HCT116 (cell line): ENCODE measurements at regions not wholly inside any gene's neighbourhood (a gene's known extent, or its start where the extent isn't known, plus 50 kb on each side); places are given as distances from the start of the nearest gene placed in this dataset.

Experiments
- ATAC-seq: fragments of 200-7000 bp; cut with Tn5 transposase; 2 replicates; pipeline ENCODE4 v1.9.1; 2020; ENCODE audit warnings: mild to moderate bottlenecking, moderate library complexity
- BruUV-seq: library from RNA; stranded (reverse); fragments of 400-500 nt; replicated peaks from 2 replicates; lab custom pipeline; 2021; lab: Mats Ljungman, UMichigan
- CTCF ChIA-PET: fragments of 300-600 bp; sonication (Branson Sonifier 250); formaldehyde crosslinking; loops from one replicate; lab custom pipeline; 2021; ENCODE audit warnings: antibody characterized with exemption; lab: Charles Lee
- POLR2A ChIA-PET: fragments of 300-600, 350-600 bp; sonication (Branson Sonifier 250); formaldehyde crosslinking; loops from one replicate; lab custom pipeline; 2021; ENCODE audit warnings: antibody characterized with exemption; lab: Charles Lee
- RAD21 ChIA-PET, 2 experiments: fragments of 300-600 bp; sonication (Branson Sonifier 250); formaldehyde crosslinking; loops; one replicate each; lab custom pipeline; 2023; ENCODE audit warnings: low total read pairs in 2 of 2; ENCODE audit not compliant: uncharacterized antibody in 2 of 2, unreplicated experiment in 2 of 2, low non-redundant PET in 1 of 2; lab: Charles Lee
- DNase-seq: peaks from one replicate; pipeline ENCODE4 v3.0.0-alpha.2; 2010; ENCODE audit warnings: low read depth, low spot score
- H2AFZ ChIP-seq: fragments of 200-600 bp; shearing (Covaris generic), sonication (generic); 2 replicates; pipeline ENCODE4 v1.6.1; 2017; ENCODE audit warnings: low read depth, mixed run types, mixed read lengths, antibody characterized with exemption, low read length; ENCODE audit not compliant: poor library complexity, severe bottlenecking
- H3K27ac ChIP-seq: 2 replicates; pipeline ENCODE4 v1.5.1; 2012; ENCODE audit warnings: low read depth, low read length
- H3K27me3 ChIP-seq: fragments of 200-600 bp; sonication (generic); 2 replicates; pipeline ENCODE4 v1.6.1; 2016; ENCODE audit warnings: mixed run types, low read length, mixed read lengths; ENCODE audit not compliant: insufficient read depth
- H3K36me3 ChIP-seq, 2 experiments: fragments of 200-500 bp in 1 of 2; fragments of 200-600 bp in 1 of 2; sonication (Bioruptor generic) in 1 of 2; sonication (generic) in 1 of 2; 2 replicates each; pipeline versions ENCODE4 v1.5.1 to v1.6.1; 2014 to 2016; ENCODE audit warnings: low read length in 2 of 2, inconsistent platforms in 1 of 2, mixed read lengths in 1 of 2, mixed run types in 1 of 2; ENCODE audit not compliant: insufficient read depth in 2 of 2, control insufficient read depth in 1 of 2
- H3K4me1 ChIP-seq, 2 experiments: fragments of 200-600 bp in 1 of 2; sonication (generic) in 1 of 2; 2 replicates each; pipeline versions ENCODE4 v1.5.1 to v1.6.1; 2012 to 2017; ENCODE audit warnings: low read length in 2 of 2, inconsistent platforms in 1 of 2, mild to moderate bottlenecking in 1 of 2, mixed read lengths in 1 of 2, mixed run types in 1 of 2, moderate library complexity in 1 of 2; ENCODE audit not compliant: insufficient read depth in 2 of 2, control insufficient read depth in 1 of 2
- H3K4me2 ChIP-seq: fragments of 200-600 bp; sonication (generic); 2 replicates; pipeline ENCODE4 v1.6.1; 2017; ENCODE audit warnings: mixed run types, low read length, mixed read lengths
- H3K4me3 ChIP-seq, 2 experiments: fragments of 200-600 bp in 1 of 2; sonication (generic) in 1 of 2; replicated peaks in 1 of 2; 2 replicates each; pipeline ENCODE4 v1.5.1; 2011 to 2016; ENCODE audit warnings: low read length in 2 of 2, control low read depth in 1 of 2, low read depth in 1 of 2, mild to moderate bottlenecking in 1 of 2, mixed read lengths in 1 of 2, mixed run types in 1 of 2
- H3K79me2 ChIP-seq: fragments of 200-600 bp; sonication (generic); 2 replicates; pipeline ENCODE4 v1.6.1; 2017; ENCODE audit warnings: mild to moderate bottlenecking, mixed run types, low read length, moderate library complexity, mixed read lengths; ENCODE audit not compliant: insufficient read depth
- H3K9ac ChIP-seq: fragments of 200-600 bp; sonication (generic); 2 replicates; pipeline ENCODE4 v1.6.1; 2016; ENCODE audit warnings: low read length, mixed read lengths
- H3K9me2 ChIP-seq: fragments of 200-600 bp; sonication (generic), shearing (Covaris generic); 2 replicates; pipeline ENCODE4 v1.6.1; 2017; ENCODE audit warnings: mixed run types, mild to moderate bottlenecking, moderate library complexity; ENCODE audit not compliant: insufficient read depth
- H3K9me3 ChIP-seq, 2 experiments: fragments of 200-500 bp in 1 of 2; fragments of 200-600 bp in 1 of 2; sonication (Bioruptor generic) in 1 of 2; sonication (generic) in 1 of 2; 2 replicates each; pipeline ENCODE4 v1.6.1; 2014 to 2017; ENCODE audit warnings: low read length in 2 of 2, mixed read lengths in 2 of 2, inconsistent platforms in 1 of 2, low read depth in 1 of 2, mild to moderate bottlenecking in 1 of 2, mixed run types in 1 of 2, moderate library complexity in 1 of 2; ENCODE audit not compliant: control insufficient read depth in 1 of 2, insufficient read depth in 1 of 2
- H4K20me1 ChIP-seq: fragments of 200-600 bp; sonication (generic), shearing (Covaris generic); 2 replicates; pipeline ENCODE4 v1.6.1; 2017; ENCODE audit warnings: mixed run types, mild to moderate bottlenecking, moderate library complexity; ENCODE audit not compliant: insufficient read depth
- CTCF ChIP-seq, 3 experiments: fragments of 200-600 bp in 1 of 3; sonication (generic) in 1 of 3; IDR thresholded peaks in 2 of 3; conservative IDR thresholded peaks in 1 of 3; 2 replicates each; pipeline ENCODE4 v1.5.1; 2012 to 2017; ENCODE audit warnings: low read depth in 2 of 3, low read length in 2 of 3, antibody characterized with exemption in 1 of 3, borderline replicate concordance in 1 of 3, control low read depth in 1 of 3, mild to moderate bottlenecking in 1 of 3, mixed read lengths in 1 of 3, mixed run types in 1 of 3, moderate library complexity in 1 of 3; ENCODE audit not compliant: insufficient read depth in 1 of 3
- ELF1 ChIP-seq: IDR thresholded peaks from 2 replicates; pipeline ENCODE4 v1.6.1; 2012; ENCODE audit warnings: low read depth, borderline replicate concordance
- EZH2phosphoT487 ChIP-seq: fragments of 200-600 bp; IDR thresholded peaks from 2 replicates; pipeline ENCODE4 v1.6.1; 2018; ENCODE audit warnings: antibody characterized with exemption, borderline replicate concordance
- FOSL1 ChIP-seq: IDR thresholded peaks from 2 replicates; pipeline ENCODE4 v1.6.1; 2012; ENCODE audit warnings: low read depth
- MAX ChIP-seq: IDR thresholded peaks from 2 replicates; pipeline ENCODE4 v1.6.1; 2012
- REST ChIP-seq: IDR thresholded peaks from 2 replicates; pipeline ENCODE4 v1.6.1; 2012; ENCODE audit warnings: low read depth
- TCF7L2 ChIP-seq: IDR thresholded peaks from 2 replicates; pipeline ENCODE4 v1.7.0; 2011; ENCODE audit warnings: borderline replicate concordance, inconsistent platforms; ENCODE audit not compliant: insufficient read depth, insufficient read length; ENCODE audit errors: extremely low read depth
- intact Hi-C: fragments of 100-400 bp; cut with micrococcal nuclease; formaldehyde crosslinking; loops from 2 replicates; pipeline ENCODE4 v1.10.0; 2022
- TF ChIP-seq, protein P1 (sequence below): IDR thresholded peaks from 2 replicates; pipeline ENCODE4 v1.6.1; 2011; ENCODE audit warnings: mild to moderate bottlenecking, low read length, moderate library complexity; ENCODE audit not compliant: insufficient replicate concordance; ENCODE audit errors: extremely low read depth

- H3K27me3 ChIP-seq = no peaks in the 10 kb centered on the region
- H3K27ac ChIP-seq = no peak overlapping the region
- H3K4me2 ChIP-seq = no peak overlapping the region
- POLR2A ChIA-PET = no interaction called here
- no peak for DNase-seq
- no peaks in the 10 kb centered on the region for H4K20me1 ChIP-seq
- no peaks in the 10 kb centered on the region for H3K4me1 ChIP-seq
- RAD21 ChIA-PET = no interaction called here
- H3K36me3 ChIP-seq = no peaks in the 10 kb centered on the region
- intact Hi-C loops = no loop called here
- no peak overlapping the region for H3K9ac ChIP-seq
- H3K9me3 ChIP-seq = no peaks in the 10 kb centered on the region
- H3K9me2 ChIP-seq = no peaks in the 10 kb centered on the region
- H3K79me2 ChIP-seq = no peaks in the 10 kb centered on the region
- H3K4me3 ChIP-seq = no peak overlapping the region
- no peak overlapping the region for H2AFZ ChIP-seq
- TF ChIP-seq TCF7L2 (no peak), EZH2phosphoT487 (no peak), MAX (no peak), FOSL1 (no peak), ELF1 (no peak), CTCF (IDR thresholded peaks at IDR 0.05 in 2 of 3, conservative IDR thresholded peaks at IDR 0.05 in 1 of 3; ENCODE audit: borderline replicate concordance in 1 of 3, insufficient read depth in 1 of 3, low read depth in 2 of 3, low read length in 2 of 3) (no peak), REST (no peak)
- TF ChIP-seq, protein P1, sequence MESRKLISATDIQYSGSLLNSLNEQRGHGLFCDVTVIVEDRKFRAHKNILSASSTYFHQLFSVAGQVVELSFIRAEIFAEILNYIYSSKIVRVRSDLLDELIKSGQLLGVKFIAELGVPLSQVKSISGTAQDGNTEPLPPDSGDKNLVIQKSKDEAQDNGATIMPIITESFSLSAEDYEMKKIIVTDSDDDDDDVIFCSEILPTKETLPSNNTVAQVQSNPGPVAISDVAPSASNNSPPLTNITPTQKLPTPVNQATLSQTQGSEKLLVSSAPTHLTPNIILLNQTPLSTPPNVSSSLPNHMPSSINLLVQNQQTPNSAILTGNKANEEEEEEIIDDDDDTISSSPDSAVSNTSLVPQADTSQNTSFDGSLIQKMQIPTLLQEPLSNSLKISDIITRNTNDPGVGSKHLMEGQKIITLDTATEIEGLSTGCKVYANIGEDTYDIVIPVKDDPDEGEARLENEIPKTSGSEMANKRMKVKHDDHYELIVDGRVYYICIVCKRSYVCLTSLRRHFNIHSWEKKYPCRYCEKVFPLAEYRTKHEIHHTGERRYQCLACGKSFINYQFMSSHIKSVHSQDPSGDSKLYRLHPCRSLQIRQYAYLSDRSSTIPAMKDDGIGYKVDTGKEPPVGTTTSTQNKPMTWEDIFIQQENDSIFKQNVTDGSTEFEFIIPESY = no peak
- TF ChIP-seq, all 23 proteins: peak for 0
- CTCF ChIA-PET = interaction anchor here (1.3 kb wide), 1 partner anchor 53 kb away, joined by 3 read pairs; no protein-coding TSS in a partner anchor
- no peak for ATAC-seq
- no TSS peak for BruUV-seq
These were observed 149.7 kb upstream of the TANK start for GRCh38 chr2:161010503-161011015.
